Keratinocyte (primary cell): ENCODE measurements at regions not wholly inside any gene's neighbourhood (a gene's known extent, or its start where the extent isn't known, plus 50 kb on each side); places are given as distances from the start of the nearest gene placed in this dataset.

Experiments used
- DNase-seq: peaks from one replicate; pipeline ENCODE4 v3.0.0-alpha.2; 2011; ENCODE audit warnings: low read depth, missing footprints, low spot score
- FAIRE-seq: peaks from 2 replicates; lab custom pipeline; 2011; peaks lifted over from hg19 to GRCh38; lab: Jason Lieb, UNC
- H2AFZ ChIP-seq: 2 replicates; pipeline ENCODE4 v1.6.0; 2012; ENCODE audit warnings: low read length, control low read depth, inconsistent platforms; ENCODE audit not compliant: control insufficient read depth
- H3K27ac ChIP-seq: 2 replicates; pipeline ENCODE4 v1.5.1; 2011; ENCODE audit warnings: low read length; ENCODE audit not compliant: control insufficient read depth, insufficient read depth
- H3K27me3 ChIP-seq: 3 replicates; pipeline ENCODE4 v1.6.0; 2011; ENCODE audit warnings: low read length; ENCODE audit not compliant: control insufficient read depth, insufficient read depth; ENCODE audit errors: extremely low read depth
- H3K36me3 ChIP-seq, 2 experiments: 2 replicates in 1 of 2; 3 replicates in 1 of 2; pipeline ENCODE4 v1.5.1; 2011; ENCODE audit warnings: low read length in 2 of 2, mild to moderate bottlenecking in 1 of 2; ENCODE audit not compliant: control insufficient read depth in 2 of 2, insufficient read depth in 2 of 2; ENCODE audit errors: extremely low read depth in 1 of 2
- H3K4me1 ChIP-seq: 3 replicates; pipeline ENCODE4 v1.5.1; 2011; ENCODE audit warnings: low read length; ENCODE audit not compliant: control insufficient read depth, insufficient read depth; ENCODE audit errors: extremely low read depth
- H3K4me2 ChIP-seq: 3 replicates; pipeline ENCODE4 v1.6.0; 2011; ENCODE audit warnings: low read depth, low read length; ENCODE audit not compliant: control insufficient read depth, insufficient read depth; ENCODE audit errors: extremely low read depth
- H3K4me3 ChIP-seq, 3 experiments: fragments of 200-600 bp in 1 of 3; sonication (generic) in 1 of 3; 2 replicates in 2 of 3; 3 replicates in 1 of 3; pipeline ENCODE4 v1.5.1; 2011 to 2016; ENCODE audit warnings: low read length in 3 of 3, mild to moderate bottlenecking in 3 of 3, control low read depth in 2 of 3, inconsistent platforms in 1 of 3, low read depth in 1 of 3, mixed read lengths in 1 of 3, mixed run types in 1 of 3, moderate library complexity in 1 of 3; ENCODE audit not compliant: control insufficient read depth in 2 of 3, insufficient read depth in 2 of 3; ENCODE audit errors: extremely low read depth in 1 of 3
- H3K79me2 ChIP-seq: 2 replicates; pipeline ENCODE4 v1.6.0; 2012; ENCODE audit warnings: low read length; ENCODE audit not compliant: control insufficient read depth, insufficient read depth
- H3K9ac ChIP-seq: 3 replicates; pipeline ENCODE4 v1.6.0; 2011; ENCODE audit warnings: low read length; ENCODE audit not compliant: control insufficient read depth, insufficient read depth; ENCODE audit errors: extremely low read depth
- H3K9me1 ChIP-seq: 3 replicates; pipeline ENCODE4 v1.6.0; 2011; ENCODE audit warnings: low read length; ENCODE audit not compliant: control insufficient read depth, insufficient read depth; ENCODE audit errors: extremely low read depth
- H3K9me3 ChIP-seq: 2 replicates; pipeline ENCODE4 v1.5.1; 2012; ENCODE audit warnings: low read depth, low read length; ENCODE audit not compliant: control insufficient read depth
- H4K20me1 ChIP-seq: 3 replicates; pipeline ENCODE4 v1.6.0; 2011; ENCODE audit warnings: low read length; ENCODE audit not compliant: control insufficient read depth, insufficient read depth; ENCODE audit errors: extremely low read depth
- EZH2 ChIP-seq: IDR thresholded peaks from one replicate; pipeline ENCODE4 v1.6.1; 2012; ENCODE audit warnings: inconsistent platforms, mild to moderate bottlenecking, low read length, moderate library complexity
- dilution Hi-C: fragments of 300-500 bp; cut with MboI; formaldehyde crosslinking; loops from one replicate; pipeline ENCODE4 v1.7.0; 2020; ENCODE audit warnings: low sequenced_read_pairs; ENCODE audit not compliant: extremely low pct_ligation_motif_present
- TF ChIP-seq, protein P1 (sequence below), 3 experiments: IDR thresholded peaks in 1 of 3; conservative IDR thresholded peaks in 1 of 3; optimal IDR thresholded peaks in 1 of 3; 2 replicates in 2 of 3; 3 replicates in 1 of 3; pipeline versions ENCODE3 to v1.5.1; 2011; ENCODE audit warnings: low read length in 3 of 3, mild to moderate bottlenecking in 3 of 3, moderate library complexity in 2 of 3, control low read depth in 1 of 3, inconsistent platforms in 1 of 3; ENCODE audit not compliant: insufficient read depth in 2 of 3; ENCODE audit errors: extremely low read depth in 1 of 3

GRCh38 chr22:49533886-49534285 is 293.8 kb downstream of the BRD1 start:
- Histone ChIP-seq H3K27ac (no peak overlapping the region), H3K36me3 (no peaks in the 10 kb centered on the region), H2AFZ (no peak overlapping the region), H3K9me3 (peaks cover 6% of the 10 kb centered on the region), H3K9ac (no peak overlapping the region), H3K79me2 (no peaks in the 10 kb centered on the region), H3K4me2 (no peak overlapping the region), H3K9me1 (no peaks in the 10 kb centered on the region), H3K4me3 (no peak overlapping the region), H4K20me1 (no peaks in the 10 kb centered on the region), H3K4me1 (no peaks in the 10 kb centered on the region), H3K27me3 (no peaks in the 10 kb centered on the region)
- FAIRE-seq = no peak
- TF ChIP-seq, protein P1, sequence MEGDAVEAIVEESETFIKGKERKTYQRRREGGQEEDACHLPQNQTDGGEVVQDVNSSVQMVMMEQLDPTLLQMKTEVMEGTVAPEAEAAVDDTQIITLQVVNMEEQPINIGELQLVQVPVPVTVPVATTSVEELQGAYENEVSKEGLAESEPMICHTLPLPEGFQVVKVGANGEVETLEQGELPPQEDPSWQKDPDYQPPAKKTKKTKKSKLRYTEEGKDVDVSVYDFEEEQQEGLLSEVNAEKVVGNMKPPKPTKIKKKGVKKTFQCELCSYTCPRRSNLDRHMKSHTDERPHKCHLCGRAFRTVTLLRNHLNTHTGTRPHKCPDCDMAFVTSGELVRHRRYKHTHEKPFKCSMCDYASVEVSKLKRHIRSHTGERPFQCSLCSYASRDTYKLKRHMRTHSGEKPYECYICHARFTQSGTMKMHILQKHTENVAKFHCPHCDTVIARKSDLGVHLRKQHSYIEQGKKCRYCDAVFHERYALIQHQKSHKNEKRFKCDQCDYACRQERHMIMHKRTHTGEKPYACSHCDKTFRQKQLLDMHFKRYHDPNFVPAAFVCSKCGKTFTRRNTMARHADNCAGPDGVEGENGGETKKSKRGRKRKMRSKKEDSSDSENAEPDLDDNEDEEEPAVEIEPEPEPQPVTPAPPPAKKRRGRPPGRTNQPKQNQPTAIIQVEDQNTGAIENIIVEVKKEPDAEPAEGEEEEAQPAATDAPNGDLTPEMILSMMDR (optimal IDR thresholded peaks at IDR 0.05 in 1 of 3, IDR thresholded peaks at IDR 0.05 in 1 of 3, conservative IDR thresholded peaks at IDR 0.05 in 1 of 3; ENCODE audit: extremely low read depth in 1 of 3, insufficient read depth in 2 of 3, low read length in 3 of 3) = no peak
- no peak for TF ChIP-seq EZH2
- DNase-seq = no peak
- dilution Hi-C loops = no loop called here

DNA sequence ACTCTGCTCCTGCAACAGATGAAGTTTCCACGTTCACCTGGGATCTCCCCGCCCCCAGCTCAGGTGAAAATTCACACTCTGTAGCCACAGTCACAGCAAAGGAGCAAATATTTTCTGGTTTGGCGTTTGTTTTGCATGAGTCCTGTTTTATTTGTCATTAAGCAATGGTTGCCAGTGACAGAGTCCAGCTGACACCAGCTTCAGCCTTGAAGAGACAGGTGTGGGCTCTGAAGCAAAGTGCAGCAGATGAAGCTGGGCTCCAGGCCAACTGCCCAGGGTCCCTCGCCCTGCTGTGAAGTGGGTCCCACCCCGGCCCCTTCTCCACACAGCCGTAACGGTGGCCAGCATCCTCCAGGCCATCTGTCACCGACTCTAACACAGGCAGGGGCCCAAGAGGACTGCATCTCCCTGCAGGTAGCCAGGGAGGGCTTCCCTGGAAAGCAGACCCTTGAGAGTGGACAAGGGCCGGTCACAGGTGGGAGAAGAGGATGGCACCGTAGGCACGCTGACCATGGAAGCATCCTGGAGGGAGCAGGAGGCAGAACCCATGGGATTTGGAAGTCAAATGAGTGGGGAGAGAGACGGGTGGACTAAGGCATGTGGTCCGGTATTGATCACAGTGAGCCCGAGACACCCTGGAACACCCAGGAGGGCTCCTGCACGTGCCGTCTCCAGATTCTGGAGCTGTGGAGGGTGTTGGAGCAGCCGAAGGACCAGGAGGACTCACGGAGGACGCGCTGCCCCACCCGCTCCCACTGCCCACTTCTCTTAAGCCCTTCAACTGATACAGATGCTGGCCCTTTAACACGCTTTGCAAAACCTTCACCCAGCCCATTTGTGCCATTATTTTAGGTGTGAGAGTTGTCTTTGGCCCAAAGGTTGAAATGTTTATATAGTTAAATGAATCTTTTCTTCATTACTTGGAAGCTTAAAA is 294.5 kb downstream of the BRD1 start:
- dilution Hi-C loops = no loop called here
- Histone ChIP-seq H3K9me3 (peaks cover 6% of the 10 kb centered on the region), H3K79me2 (no peaks in the 10 kb centered on the region), H2AFZ (no peak overlapping the region), H3K9me1 (no peaks in the 10 kb centered on the region), H3K27me3 (no peaks in the 10 kb centered on the region), H3K36me3 (no peaks in the 10 kb centered on the region), H3K4me1 (no peaks in the 10 kb centered on the region), H3K4me2 (no peak overlapping the region), H3K27ac (no peak overlapping the region), H4K20me1 (no peaks in the 10 kb centered on the region), H3K9ac (no peak overlapping the region), H3K4me3 (no peak overlapping the region)
- DNase-seq (no peak), FAIRE-seq (no peak)
- TF ChIP-seq, protein P1 (optimal IDR thresholded peaks at IDR 0.05 in 1 of 3, IDR thresholded peaks at IDR 0.05 in 1 of 3, conservative IDR thresholded peaks at IDR 0.05 in 1 of 3; ENCODE audit: extremely low read depth in 1 of 3, insufficient read depth in 2 of 3, low read length in 3 of 3) = no peak
- TF ChIP-seq EZH2 = no peak
